Upper lobe of left lung (tissue), 6 donors: ENCODE measurements at regions not wholly inside any gene's neighbourhood (a gene's known extent, or its start where the extent isn't known, plus 50 kb on each side); places are given as distances from the start of the nearest gene placed in this dataset.

Experiments
- ATAC-seq, 2 donors: fragments of 200-7000 bp; cut with Tn5 transposase; one replicate each; pipeline ENCODE4 v1.9.1; 2022; ENCODE audit warnings: mild to moderate bottlenecking in 2 of 2, moderate library complexity in 2 of 2; ENCODE audit not compliant: low FRiP score in 2 of 2
- DNase-seq, 2 donors: peaks; one replicate each; pipeline ENCODE4 v3.0.0-alpha.2; 2019 to 2020
- H3K27ac ChIP-seq, 4 donors: fragments of 200-600 bp; sonication (generic); one replicate each; pipeline ENCODE4 v1.5.1; 2016 to 2019
- H3K27me3 ChIP-seq, 4 donors: fragments of 200-600 bp; sonication (generic); one replicate each; pipeline ENCODE4 v1.5.1; 2017 to 2019
- H3K36me3 ChIP-seq, 4 donors: fragments of 200-600 bp; sonication (generic); one replicate each; pipeline ENCODE4 v1.5.1; 2016 to 2019
- H3K4me1 ChIP-seq, 4 donors: fragments of 200-600 bp; sonication (generic); one replicate each; pipeline ENCODE4 v1.5.1; 2018 to 2019
- H3K4me3 ChIP-seq, 4 donors: fragments of 200-600 bp; sonication (generic); one replicate each; pipeline ENCODE4 v1.5.1; 2017 to 2019; ENCODE audit warnings: mild to moderate bottlenecking in 2 of 4, moderate library complexity in 1 of 4
- H3K9me3 ChIP-seq, 4 donors: fragments of 200-600 bp; sonication (generic); one replicate each; pipeline ENCODE4 v1.5.1; 2018 to 2019
- EP300 ChIP-seq, 4 donors: sonication (generic); formaldehyde crosslinking; IDR thresholded peaks; one replicate each; pipeline ENCODE4 v1.5.1; 2017; ENCODE audit warnings: antibody characterized with exemption in 4 of 4, control low read depth in 2 of 4
- POLR2A ChIP-seq, 4 donors: fragments of 450-650 bp; IDR thresholded peaks; one replicate each; pipeline ENCODE4 v1.5.1; 2016 to 2017; ENCODE audit warnings: antibody characterized with exemption in 4 of 4, mild to moderate bottlenecking in 2 of 4
- POLR2AphosphoS5 ChIP-seq, 2 donors: sonication (generic); formaldehyde crosslinking; IDR thresholded peaks; one replicate each; pipeline ENCODE4 v1.5.1; 2017; ENCODE audit warnings: antibody characterized with exemption in 2 of 2
- WGBS, 2 donors: methylation state at CpG; one replicate each; pipeline ENCODE4 v1.1.5; 2017 to 2018; 5-methylcytosine and 5-hydroxymethylcytosine counted together
- TF ChIP-seq, protein P1 (sequence below), 6 experiments: fragments of 450-650 bp in 4 of 6; fragments of 200-600 bp in 2 of 6; sonication (generic) in 2 of 6; IDR thresholded peaks; one replicate each; pipeline ENCODE4 v1.5.1; 2016 to 2019; ENCODE audit warnings: antibody characterized with exemption in 6 of 6
- donor health status: DM: no; HTN: no; CAD: no; lungs with moderate emphysema.
- donor health status: DM: no; HTN: yes; CAD: no; lungs with severe emphysema.

GRCh38 chr6:148076051-148076450 is 266.6 kb upstream of the SASH1 start:
- DNase-seq (no peak), ATAC-seq (no peak)
- Histone ChIP-seq H3K27me3 (no peaks in the 10 kb centered on the region), H3K36me3 (no peaks in the 10 kb centered on the region), H3K4me1 (no peaks in the 10 kb centered on the region), H3K4me3 (no peak overlapping the region), H3K9me3 (no peaks in the 10 kb centered on the region), H3K27ac (no peak overlapping the region)
- WGBS, 2 donors: 74 to 75% methylated on average over 3 of the region's 3 CpGs
- no peak for TF ChIP-seq EP300 (IDR thresholded peaks at IDR 0.05)
- no peak for TF ChIP-seq POLR2AphosphoS5 (IDR thresholded peaks at IDR 0.05)
- TF ChIP-seq, protein P1, sequence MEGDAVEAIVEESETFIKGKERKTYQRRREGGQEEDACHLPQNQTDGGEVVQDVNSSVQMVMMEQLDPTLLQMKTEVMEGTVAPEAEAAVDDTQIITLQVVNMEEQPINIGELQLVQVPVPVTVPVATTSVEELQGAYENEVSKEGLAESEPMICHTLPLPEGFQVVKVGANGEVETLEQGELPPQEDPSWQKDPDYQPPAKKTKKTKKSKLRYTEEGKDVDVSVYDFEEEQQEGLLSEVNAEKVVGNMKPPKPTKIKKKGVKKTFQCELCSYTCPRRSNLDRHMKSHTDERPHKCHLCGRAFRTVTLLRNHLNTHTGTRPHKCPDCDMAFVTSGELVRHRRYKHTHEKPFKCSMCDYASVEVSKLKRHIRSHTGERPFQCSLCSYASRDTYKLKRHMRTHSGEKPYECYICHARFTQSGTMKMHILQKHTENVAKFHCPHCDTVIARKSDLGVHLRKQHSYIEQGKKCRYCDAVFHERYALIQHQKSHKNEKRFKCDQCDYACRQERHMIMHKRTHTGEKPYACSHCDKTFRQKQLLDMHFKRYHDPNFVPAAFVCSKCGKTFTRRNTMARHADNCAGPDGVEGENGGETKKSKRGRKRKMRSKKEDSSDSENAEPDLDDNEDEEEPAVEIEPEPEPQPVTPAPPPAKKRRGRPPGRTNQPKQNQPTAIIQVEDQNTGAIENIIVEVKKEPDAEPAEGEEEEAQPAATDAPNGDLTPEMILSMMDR (IDR thresholded peaks at IDR 0.05): no peak
- no peak for TF ChIP-seq POLR2A (IDR thresholded peaks at IDR 0.05)

- no peaks in the 10 kb centered on the region for H3K36me3 ChIP-seq
- 86 to 94% methylated on average over 1 of the region's 1 CpG for WGBS, 2 donors
- DNase-seq (no peak), ATAC-seq (no peak)
- no peaks in the 10 kb centered on the region for H3K9me3 ChIP-seq
- no peak overlapping the region for H3K27ac ChIP-seq
- no peaks in the 10 kb centered on the region for H3K4me1 ChIP-seq
- H3K27me3 ChIP-seq: no peaks in the 10 kb centered on the region
- TF ChIP-seq POLR2A (IDR thresholded peaks at IDR 0.05): no peak
- no peak for TF ChIP-seq EP300 (IDR thresholded peaks at IDR 0.05)
- no peak for TF ChIP-seq POLR2AphosphoS5 (IDR thresholded peaks at IDR 0.05)
- TF ChIP-seq, protein P1 (IDR thresholded peaks at IDR 0.05): no peak
- H3K4me3 ChIP-seq: no peak overlapping the region
These were observed 262.3 kb upstream of the SASH1 start for GRCh38 chr6:148080315-148080714.

- no peak for ATAC-seq
- H3K4me3 ChIP-seq: no peak overlapping the region
These were observed 261.6 kb upstream of the SASH1 start for GRCh38 chr6:148081076-148081475.

DNA sequence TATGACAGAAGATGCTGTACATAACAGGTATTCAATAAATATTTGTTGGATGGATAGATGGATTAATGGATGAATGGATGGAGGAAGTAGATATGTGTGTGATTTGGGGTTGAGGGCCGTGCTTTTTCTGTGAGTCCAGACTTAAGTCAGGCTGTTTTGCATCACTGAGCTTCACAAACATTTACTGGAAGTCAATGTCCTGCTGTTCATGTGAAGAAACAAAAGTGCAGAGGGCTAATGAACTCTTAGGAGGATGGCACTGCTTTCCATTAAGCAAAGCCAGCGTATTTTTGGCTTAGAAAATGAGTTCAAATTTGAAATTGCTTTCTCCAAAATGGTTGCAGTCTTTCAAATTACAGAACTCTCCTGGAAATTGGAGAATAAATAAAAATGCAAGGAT is 260.6 kb upstream of the SASH1 start:
- TF ChIP-seq POLR2A (IDR thresholded peaks at IDR 0.05): no peak
- TF ChIP-seq EP300 (IDR thresholded peaks at IDR 0.05): no peak
- no peaks in the 10 kb centered on the region for H3K4me1 ChIP-seq
- H3K4me3 ChIP-seq: no peak overlapping the region
- 33 to 45% methylated on average over 2 of the region's 2 CpGs for WGBS, 2 donors
- DNase-seq: no peak
- H3K27ac ChIP-seq: no peak overlapping the region
- no peaks in the 10 kb centered on the region for H3K9me3 ChIP-seq
- H3K36me3 ChIP-seq: no peaks in the 10 kb centered on the region
- no peak for ATAC-seq
- H3K27me3 ChIP-seq: no peaks in the 10 kb centered on the region

More at GRCh38 chr6:148081076-148081475, 261.6 kb upstream of the SASH1 start:
- Histone ChIP-seq H3K9me3 (no peaks in the 10 kb centered on the region), H3K27me3 (no peaks in the 10 kb centered on the region), H3K27ac (no peak overlapping the region), H3K36me3 (no peaks in the 10 kb centered on the region), H3K4me1 (no peaks in the 10 kb centered on the region)
- DNase-seq: no peak
- WGBS, 2 donors: 90 to 92% methylated on average over 7 of the region's 7 CpGs
- TF ChIP-seq, protein P1 (IDR thresholded peaks at IDR 0.05): no peak
- TF ChIP-seq EP300 (IDR thresholded peaks at IDR 0.05): no peak
- no peak for TF ChIP-seq POLR2A (IDR thresholded peaks at IDR 0.05)
- TF ChIP-seq POLR2AphosphoS5 (IDR thresholded peaks at IDR 0.05): no peak

DNA sequence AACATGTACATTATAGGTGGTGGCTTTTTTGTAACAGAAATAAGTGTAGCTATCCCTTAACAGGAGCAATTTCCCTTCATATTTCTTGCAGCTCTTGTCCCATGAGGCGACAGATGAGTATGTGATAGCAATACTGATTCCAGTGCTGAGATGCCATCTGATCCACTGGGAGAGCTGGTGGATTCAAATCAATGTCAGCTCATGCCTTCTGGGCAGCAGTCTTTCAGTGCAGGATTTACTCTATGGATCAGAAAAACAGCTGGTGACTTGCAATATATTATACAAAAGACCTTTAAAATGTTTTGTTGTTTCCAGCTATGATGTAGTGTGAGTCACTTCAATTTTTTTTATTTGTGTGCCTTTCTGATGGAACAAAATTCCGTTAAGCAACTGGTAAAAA is 259.9 kb upstream of the SASH1 start:
- Histone ChIP-seq H3K4me1 (no peaks in the 10 kb centered on the region), H3K27ac (no peak overlapping the region), H3K9me3 (no peaks in the 10 kb centered on the region), H3K4me3 (no peak overlapping the region), H3K27me3 (no peaks in the 10 kb centered on the region), H3K36me3 (no peaks in the 10 kb centered on the region)
- no peak for DNase-seq
- WGBS, 2 donors: 84 to 87% methylated on average over 2 of the region's 2 CpGs
- ATAC-seq: no peak
- TF ChIP-seq, protein P1 (IDR thresholded peaks at IDR 0.05): no peak
- no peak for TF ChIP-seq POLR2AphosphoS5 (IDR thresholded peaks at IDR 0.05)
- TF ChIP-seq EP300 (IDR thresholded peaks at IDR 0.05): no peak
- TF ChIP-seq POLR2A (IDR thresholded peaks at IDR 0.05): no peak
